ENCODE measurements at regions not wholly inside any gene's neighbourhood (a gene's known extent, or its start where the extent isn't known, plus 50 kb on each side); places are given as distances from the start of the nearest gene placed in this dataset.
A peak's percentile ranks its signal among the peaks of the same experiment; 100 is the strongest.

DNA sequence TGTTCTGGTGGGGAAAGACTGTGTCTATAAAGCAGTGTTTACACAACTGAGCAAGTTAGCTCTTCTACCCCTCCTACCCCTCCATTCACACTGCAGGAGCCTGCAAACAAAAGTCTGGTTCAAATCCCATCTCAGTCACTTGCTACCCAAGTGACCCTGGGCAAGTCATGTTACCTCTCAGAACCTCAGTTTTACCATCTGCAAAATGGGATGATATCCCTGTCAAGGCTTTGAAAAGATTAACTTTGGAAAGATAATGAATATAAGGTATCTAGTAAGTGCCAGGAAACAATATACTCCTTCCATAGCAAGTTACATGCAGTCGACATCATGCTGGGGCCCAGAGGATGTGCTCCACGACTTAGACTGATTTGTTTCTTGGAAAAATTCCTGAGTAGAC lies 161.5 kb downstream of the SEC61B start:
- Histone ChIP-seq H3K27ac (ENCODE audit: low read depth in 2 of 2, low read length in 1 of 2) (no peak overlapping the region), H3K27me3 (ENCODE audit: insufficient read depth) (no peaks in the 10 kb centered on the region), H3K36me3 (replicated peaks in 1 of 2; ENCODE audit: control insufficient read depth in 1 of 2, insufficient read depth in 2 of 2, low read length in 1 of 2) (no peaks in the 10 kb centered on the region), H2AFZ (ENCODE audit: low read depth) (no peak overlapping the region), H3K4me3 (ENCODE audit: low read depth in 2 of 2, low read length in 1 of 2) (no peak overlapping the region), H3F3A (replicated peaks; ENCODE audit: insufficient read depth) (peaks cover 24% of the 10 kb centered on the region), H3K79me2 (ENCODE audit: insufficient read depth) (no peaks in the 10 kb centered on the region), H3K4me1 (ENCODE audit: control insufficient read depth in 1 of 2, insufficient read depth in 2 of 2, low read depth in 1 of 2, low read length in 1 of 2) (peaks cover 11 to 15% of the 10 kb centered on the region in 2 experiments; a peak in 3 of 4 replicates), H4K20me1 (ENCODE audit: insufficient read depth) (no peaks in the 10 kb centered on the region), H3K9ac (no peak overlapping the region), H3K4me2 (no peak overlapping the region), H3K9me2 (no peaks in the 10 kb centered on the region), H3K9me3 (no peaks in the 10 kb centered on the region)
- ChIA-PET CTCF (no interaction called here), POLR2A (no interaction called here)
- WGBS (ENCODE audit: low lambda C conversion rate): 34% methylated on average over 2 of the region's 2 CpGs
- DNase-seq: no peak
- TF ChIP-seq MXI1 (IDR thresholded peaks at IDR 0.05; ENCODE audit: low read depth, low read length) (no peak), CHD2 (IDR thresholded peaks at IDR 0.05; ENCODE audit: low read length, partially characterized antibody) (no peak), NFIC (IDR thresholded peaks at IDR 0.05; ENCODE audit: borderline replicate concordance) (no peak), ELF1 (IDR thresholded peaks at IDR 0.05) (no peak), FOXM1 (IDR thresholded peaks at IDR 0.05; ENCODE audit: low read depth) (no peak)
- TF ChIP-seq, protein P1, sequence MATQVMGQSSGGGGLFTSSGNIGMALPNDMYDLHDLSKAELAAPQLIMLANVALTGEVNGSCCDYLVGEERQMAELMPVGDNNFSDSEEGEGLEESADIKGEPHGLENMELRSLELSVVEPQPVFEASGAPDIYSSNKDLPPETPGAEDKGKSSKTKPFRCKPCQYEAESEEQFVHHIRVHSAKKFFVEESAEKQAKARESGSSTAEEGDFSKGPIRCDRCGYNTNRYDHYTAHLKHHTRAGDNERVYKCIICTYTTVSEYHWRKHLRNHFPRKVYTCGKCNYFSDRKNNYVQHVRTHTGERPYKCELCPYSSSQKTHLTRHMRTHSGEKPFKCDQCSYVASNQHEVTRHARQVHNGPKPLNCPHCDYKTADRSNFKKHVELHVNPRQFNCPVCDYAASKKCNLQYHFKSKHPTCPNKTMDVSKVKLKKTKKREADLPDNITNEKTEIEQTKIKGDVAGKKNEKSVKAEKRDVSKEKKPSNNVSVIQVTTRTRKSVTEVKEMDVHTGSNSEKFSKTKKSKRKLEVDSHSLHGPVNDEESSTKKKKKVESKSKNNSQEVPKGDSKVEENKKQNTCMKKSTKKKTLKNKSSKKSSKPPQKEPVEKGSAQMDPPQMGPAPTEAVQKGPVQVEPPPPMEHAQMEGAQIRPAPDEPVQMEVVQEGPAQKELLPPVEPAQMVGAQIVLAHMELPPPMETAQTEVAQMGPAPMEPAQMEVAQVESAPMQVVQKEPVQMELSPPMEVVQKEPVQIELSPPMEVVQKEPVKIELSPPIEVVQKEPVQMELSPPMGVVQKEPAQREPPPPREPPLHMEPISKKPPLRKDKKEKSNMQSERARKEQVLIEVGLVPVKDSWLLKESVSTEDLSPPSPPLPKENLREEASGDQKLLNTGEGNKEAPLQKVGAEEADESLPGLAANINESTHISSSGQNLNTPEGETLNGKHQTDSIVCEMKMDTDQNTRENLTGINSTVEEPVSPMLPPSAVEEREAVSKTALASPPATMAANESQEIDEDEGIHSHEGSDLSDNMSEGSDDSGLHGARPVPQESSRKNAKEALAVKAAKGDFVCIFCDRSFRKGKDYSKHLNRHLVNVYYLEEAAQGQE (IDR thresholded peaks at IDR 0.05; ENCODE audit: low read depth, low read length): no peak

DNA sequence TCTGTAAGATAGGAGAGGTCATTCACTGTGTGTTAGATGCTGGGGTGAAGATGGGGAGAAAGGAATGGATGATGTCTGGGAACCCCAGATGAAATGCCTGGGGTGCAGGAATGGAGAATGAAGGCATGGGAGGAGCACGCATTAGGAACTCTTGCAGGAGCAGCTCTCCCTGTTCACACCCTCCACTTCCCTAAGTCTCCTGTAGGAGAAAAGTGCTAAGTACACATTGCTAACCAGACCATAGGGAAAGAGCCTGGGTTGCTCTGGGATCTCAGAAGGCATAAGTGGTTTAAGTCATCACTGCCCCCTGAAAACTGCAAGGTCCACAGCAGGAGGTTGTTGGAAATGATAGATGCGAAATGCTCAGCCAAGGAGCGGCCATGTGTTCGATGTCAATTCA lies 163.1 kb downstream of the SEC61B start:
- no peaks in the 10 kb centered on the region for H3K9me3 ChIP-seq
- no peaks in the 10 kb centered on the region for H3K36me3 ChIP-seq (replicated peaks in 1 of 2; ENCODE audit: control insufficient read depth in 1 of 2, insufficient read depth in 2 of 2, low read length in 1 of 2)
- peak overlapping the region in 1 of 2 experiments; percentile 79; a peak in 1 of 4 replicates for H3K27ac ChIP-seq (ENCODE audit: low read depth in 2 of 2, low read length in 1 of 2)
- no peaks in the 10 kb centered on the region for H3K9me2 ChIP-seq
- DNase-seq: no peak
- peaks cover 11 to 15% of the 10 kb centered on the region in 2 experiments; a peak in 3 of 4 replicates for H3K4me1 ChIP-seq (ENCODE audit: control insufficient read depth in 1 of 2, insufficient read depth in 2 of 2, low read depth in 1 of 2, low read length in 1 of 2)
- no peaks in the 10 kb centered on the region for H3K27me3 ChIP-seq (ENCODE audit: insufficient read depth)
- H2AFZ ChIP-seq (ENCODE audit: low read depth): no peak overlapping the region
- no peak overlapping the region for H3K9ac ChIP-seq
- no peaks in the 10 kb centered on the region for H4K20me1 ChIP-seq (ENCODE audit: insufficient read depth)
- TF ChIP-seq RAD21 (IDR thresholded peaks at IDR 0.05; ENCODE audit: low read length) (no peak), TAF1 (IDR thresholded peaks at IDR 0.05; ENCODE audit: borderline replicate concordance, low read depth, low read length) (no peak), TCF12 (IDR thresholded peaks at IDR 0.05) (no peak), SIN3A (IDR thresholded peaks at IDR 0.05; ENCODE audit: borderline replicate concordance, low read depth, low read length) (no peak), RXRA (IDR thresholded peaks at IDR 0.05; ENCODE audit: borderline replicate concordance, low read depth) (no peak), FOSL2 (IDR thresholded peaks at IDR 0.05; ENCODE audit: borderline replicate concordance, low read depth) (no peak), USF1 (IDR thresholded peaks at IDR 0.05; ENCODE audit: borderline replicate concordance, low read depth) (no peak), PBX3 (IDR thresholded peaks at IDR 0.05) (no peak), MEF2A (IDR thresholded peaks at IDR 0.05; ENCODE audit: borderline replicate concordance, low read depth) (no peak), USF2 (IDR thresholded peaks at IDR 0.05; ENCODE audit: borderline replicate concordance, low read depth, low read length) (no peak), GATA2 (CRISPR knock-in tag; IDR thresholded peaks at IDR 0.05) (no peak), POLR2AphosphoS5 (IDR thresholded peaks at IDR 0.05; ENCODE audit: low read depth, low read length) (no peak)
- TF ChIP-seq, protein P2, sequence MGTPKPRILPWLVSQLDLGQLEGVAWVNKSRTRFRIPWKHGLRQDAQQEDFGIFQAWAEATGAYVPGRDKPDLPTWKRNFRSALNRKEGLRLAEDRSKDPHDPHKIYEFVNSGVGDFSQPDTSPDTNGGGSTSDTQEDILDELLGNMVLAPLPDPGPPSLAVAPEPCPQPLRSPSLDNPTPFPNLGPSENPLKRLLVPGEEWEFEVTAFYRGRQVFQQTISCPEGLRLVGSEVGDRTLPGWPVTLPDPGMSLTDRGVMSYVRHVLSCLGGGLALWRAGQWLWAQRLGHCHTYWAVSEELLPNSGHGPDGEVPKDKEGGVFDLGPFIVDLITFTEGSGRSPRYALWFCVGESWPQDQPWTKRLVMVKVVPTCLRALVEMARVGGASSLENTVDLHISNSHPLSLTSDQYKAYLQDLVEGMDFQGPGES (IDR thresholded peaks at IDR 0.05; ENCODE audit: low read depth, low read length): no peak
- peak overlapping the region; percentile 44; the same call in 1 of the 2 replicates for H3K4me2 ChIP-seq
- ChIA-PET POLR2A (interaction anchor here (1.3 kb wide), 1 partner anchor 11 kb away, joined by 3 read pairs; no protein-coding TSS in a partner anchor), CTCF (interaction anchor here (1.3 kb wide), 1 partner anchor 19 kb away, joined by 3 read pairs; no protein-coding TSS in a partner anchor)
- no peaks in the 10 kb centered on the region for H3K79me2 ChIP-seq (ENCODE audit: insufficient read depth)
- 95% methylated on average over 4 of the region's 4 CpGs for WGBS (ENCODE audit: low lambda C conversion rate)
- H3F3A ChIP-seq (replicated peaks; ENCODE audit: insufficient read depth): peaks cover 24% of the 10 kb centered on the region
- no peak overlapping the region for H3K4me3 ChIP-seq (ENCODE audit: low read depth in 2 of 2, low read length in 1 of 2)
